HG02759 (cell line): ENCODE measurements at regions not wholly inside any gene's neighbourhood (a gene's known extent, or its start where the extent isn't known, plus 50 kb on each side); places are given as distances from the start of the nearest gene placed in this dataset.
A peak's percentile ranks its signal among the peaks of the same experiment; 100 is the strongest.

Source experiments
- ATAC-seq: cut with Tn5 transposase; IDR thresholded peaks from one replicate; pipeline ENCODE4 v1.9.1; 2021; ENCODE audit warnings: mild to moderate bottlenecking, moderate library complexity; ENCODE audit not compliant: unreplicated experiment

DNA sequence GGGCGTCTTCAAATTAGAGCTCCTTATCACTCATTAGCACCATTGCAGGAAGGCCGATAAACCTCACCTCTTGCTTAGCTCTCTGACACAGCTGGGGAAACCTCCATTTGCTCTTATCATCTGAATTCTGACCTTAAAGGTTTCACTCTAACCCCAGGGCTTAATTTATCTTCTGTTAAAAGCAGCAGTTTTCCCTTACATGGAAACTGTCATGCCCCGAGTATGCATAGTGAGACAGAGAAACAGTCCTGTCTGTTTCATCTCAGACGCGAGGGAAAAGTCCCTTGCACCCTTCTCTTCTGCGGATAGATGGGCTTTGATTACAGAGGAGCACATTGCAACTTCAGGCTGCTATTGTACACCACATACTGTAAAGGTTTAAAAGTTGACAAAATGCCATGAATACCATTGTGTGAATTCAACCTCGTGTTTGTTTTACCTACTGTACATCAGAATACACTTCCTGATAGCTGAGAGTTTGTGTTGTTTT, 191.5 kb upstream of the BMP2 start:
- ATAC-seq, result peak; percentile 75

DNA sequence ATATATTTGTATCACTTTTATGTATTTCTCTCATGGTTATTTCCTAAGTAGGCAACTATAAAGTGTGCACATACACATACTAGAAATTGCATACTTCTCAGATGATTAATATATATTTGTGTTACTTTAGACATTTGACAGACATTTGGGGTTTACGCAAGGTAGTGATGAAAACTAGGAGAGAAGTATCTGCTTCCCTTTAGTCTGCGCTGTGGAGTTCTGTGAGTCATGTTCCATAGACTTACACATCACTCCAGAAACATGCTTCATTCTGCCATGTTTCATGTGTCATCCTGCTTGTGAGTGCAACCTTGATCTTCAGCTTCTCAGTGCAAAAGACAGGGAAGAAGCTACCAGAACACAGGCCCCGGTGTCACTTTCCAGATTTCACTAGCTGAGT, 200.7 kb upstream of the BMP2 start:
- no peak for ATAC-seq

DNA sequence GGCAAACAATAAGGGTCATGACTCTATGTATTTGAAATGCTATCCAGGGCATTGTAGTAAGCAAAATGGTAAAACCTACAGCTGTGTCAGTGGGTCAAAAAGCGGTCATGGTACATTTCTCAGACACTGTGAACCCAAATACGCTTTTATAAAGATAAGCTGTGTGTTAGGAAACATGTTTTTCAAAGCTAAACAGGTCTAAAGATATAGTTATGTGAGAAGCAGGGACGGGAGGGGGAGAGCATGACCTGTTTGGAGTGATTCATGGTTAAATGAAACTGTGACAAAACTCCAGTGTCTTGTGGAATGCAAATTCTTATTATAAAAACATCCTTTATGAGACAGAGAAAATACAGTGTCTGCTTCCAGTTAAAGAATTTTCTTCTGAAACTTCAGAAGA, 205.4 kb upstream of the BMP2 start:
- no peak for ATAC-seq

DNA sequence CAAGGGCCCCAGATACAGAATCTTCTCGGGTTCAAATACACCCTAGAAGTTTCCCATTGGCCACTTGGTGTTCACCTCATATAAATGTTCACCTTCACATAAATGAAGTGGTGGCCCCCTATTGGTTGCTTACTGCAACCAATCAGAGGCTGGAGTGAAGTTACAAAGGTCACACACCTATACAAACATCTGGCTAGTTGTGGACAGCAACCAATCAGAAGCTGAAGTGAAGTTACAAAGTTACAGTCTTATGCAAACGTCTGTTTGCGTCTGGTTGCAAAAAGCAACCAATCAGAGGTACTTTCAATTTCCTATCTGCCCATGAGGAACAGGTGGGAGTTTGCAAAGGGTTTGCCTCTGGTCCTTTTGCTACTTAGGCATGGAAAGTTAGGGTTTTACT, 206.5 kb upstream of the BMP2 start:
- ATAC-seq, result no peak

- no peak for ATAC-seq
Observed at GRCh38 chr20:6559791-6560190, 207.7 kb upstream of the BMP2 start.

DNA sequence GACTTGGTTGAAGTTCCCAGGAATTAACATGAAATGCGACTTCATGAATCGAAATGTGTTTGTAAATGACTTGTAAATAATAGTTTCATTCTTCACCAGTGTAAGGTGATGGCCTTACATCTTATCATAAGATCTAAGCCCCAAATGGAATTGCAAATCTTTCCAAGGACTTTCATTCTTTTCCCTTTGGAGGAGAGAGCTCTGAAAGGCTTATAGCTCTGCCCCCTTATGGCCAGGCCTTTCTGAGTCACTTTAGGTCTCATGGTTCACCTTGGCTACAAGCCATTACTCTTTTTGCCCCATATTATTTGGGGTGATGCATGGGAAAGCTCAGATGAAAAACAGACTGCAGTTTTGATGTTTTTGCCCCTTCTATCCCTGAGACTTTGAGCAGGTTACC, 209.1 kb upstream of the BMP2 start:
- ATAC-seq, result no peak

GRCh38 chr20:6533761-6534479, 233.6 kb upstream of the BMP2 start:
- ATAC-seq, result no peak

- no peak for ATAC-seq
Observed at GRCh38 chr20:6533351-6533750, 234.1 kb upstream of the BMP2 start.

- ATAC-seq, result no peak
Observed at GRCh38 chr20:6530779-6531315, 236.6 kb upstream of the BMP2 start.

- no peak for ATAC-seq
Observed at GRCh38 chr20:6530254-6530653, 237.2 kb upstream of the BMP2 start.

GRCh38 chr20:6525447-6526303, 241.8 kb upstream of the BMP2 start:
- ATAC-seq, result no peak

DNA sequence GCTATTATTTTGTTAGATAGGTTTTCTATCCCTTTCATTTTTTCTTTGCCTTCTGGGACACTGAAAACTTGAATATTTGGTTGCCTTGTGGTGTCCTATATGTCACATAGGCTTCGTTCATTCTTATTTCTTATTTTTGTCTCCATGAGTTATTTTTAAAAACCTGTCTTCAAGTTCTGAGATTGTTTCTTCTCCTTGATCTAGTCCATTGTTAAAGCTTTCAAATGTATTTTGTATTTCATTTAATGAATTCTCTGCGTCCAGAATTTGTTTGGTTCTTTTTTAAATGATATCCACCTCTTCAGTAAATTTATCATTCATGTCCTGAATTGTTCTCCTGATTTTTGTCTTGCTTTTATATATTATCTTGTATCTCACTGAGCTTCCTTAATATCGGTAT, 243.2 kb upstream of the BMP2 start:
- ATAC-seq, result no peak

- ATAC-seq, result no peak
Observed at GRCh38 chr20:6519556-6519955, 247.9 kb upstream of the BMP2 start.

GRCh38 chr20:6515261-6515660, 252.2 kb upstream of the BMP2 start:
- ATAC-seq, result no peak

GRCh38 chr20:6513599-6513998, 253.9 kb upstream of the BMP2 start:
- no peak for ATAC-seq

- ATAC-seq, result no peak
Observed at GRCh38 chr20:6509374-6509773, 258.1 kb upstream of the BMP2 start.

DNA sequence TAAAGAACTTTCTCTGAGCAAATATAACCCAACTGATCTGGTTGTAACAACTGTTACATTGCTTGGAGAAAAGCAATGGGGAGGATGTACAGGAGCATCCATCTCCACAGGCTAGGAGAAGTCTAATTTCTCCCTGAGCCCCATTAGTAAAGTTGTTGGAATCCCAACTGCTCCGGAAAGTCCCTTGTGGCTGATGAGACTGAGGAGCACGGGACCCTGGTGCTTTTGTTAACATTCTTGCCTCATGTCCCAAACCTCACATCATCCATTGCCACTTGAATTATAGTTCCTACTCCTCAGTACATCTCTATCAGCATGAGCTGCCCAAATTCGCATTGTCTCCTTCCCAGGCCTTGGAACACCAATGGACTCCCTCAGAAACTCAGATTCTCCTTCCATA, 260.6 kb upstream of the BMP2 start:
- ATAC-seq, result no peak

- no peak for ATAC-seq
Observed at GRCh38 chr20:6504826-6505225, 262.7 kb upstream of the BMP2 start.

DNA sequence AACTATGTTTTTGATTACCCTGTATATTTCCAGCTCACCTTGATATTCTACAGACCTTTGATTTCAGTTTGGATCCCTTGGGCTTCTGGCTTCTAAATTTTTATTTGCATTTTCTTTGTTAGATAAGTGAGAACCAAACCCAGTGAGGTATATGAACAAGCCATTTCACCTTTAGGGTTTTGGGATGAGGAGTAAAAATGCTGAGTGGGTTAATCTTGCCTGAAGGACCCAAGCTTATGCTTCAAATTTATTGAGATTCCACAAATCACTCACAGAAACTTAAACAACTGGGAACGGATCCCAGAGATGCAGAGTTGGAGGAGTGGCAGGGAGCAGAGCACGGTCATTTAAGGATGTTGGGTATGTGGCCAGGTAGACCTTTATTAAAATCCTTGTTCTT, 263.3 kb upstream of the BMP2 start:
- ATAC-seq, result no peak

DNA sequence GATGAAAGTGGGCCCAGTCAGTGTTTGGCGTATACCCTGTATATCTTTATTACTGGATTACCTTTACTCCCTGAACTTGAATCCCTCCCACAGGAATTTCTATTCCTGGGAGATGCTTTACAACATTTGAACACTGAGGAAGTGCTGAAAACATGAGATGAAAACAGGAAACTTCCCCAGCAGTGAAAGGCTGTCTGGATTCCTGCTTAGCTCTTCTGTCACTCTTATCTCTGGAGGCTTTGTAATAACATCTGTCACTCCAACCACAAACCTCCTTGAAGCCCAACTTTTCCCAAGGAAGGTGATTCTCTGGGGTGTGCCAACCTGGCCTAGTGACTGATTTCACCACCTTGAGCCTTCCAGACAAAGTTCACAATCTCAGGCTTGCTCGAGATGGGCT, 264.5 kb upstream of the BMP2 start:
- ATAC-seq, result no peak

DNA sequence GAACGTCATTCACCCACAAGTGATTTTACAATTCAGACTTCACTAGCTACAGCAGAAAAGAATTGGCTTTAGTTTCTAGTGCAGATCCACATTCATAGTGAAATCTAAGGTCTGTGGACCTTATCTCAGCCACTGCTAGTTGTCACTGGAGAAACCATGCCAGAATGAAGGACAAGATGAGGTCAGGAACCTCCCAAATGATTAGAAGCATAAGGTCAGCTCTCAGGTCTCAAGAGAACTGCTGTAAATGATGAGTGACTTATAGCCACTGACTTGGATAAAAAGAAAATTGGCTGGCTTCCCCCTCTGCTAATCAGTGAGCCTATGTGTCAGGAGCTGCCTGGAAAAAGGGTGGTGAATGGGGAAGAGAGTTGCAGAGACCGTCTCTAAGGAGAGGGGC, 265.3 kb upstream of the BMP2 start:
- no peak for ATAC-seq

DNA sequence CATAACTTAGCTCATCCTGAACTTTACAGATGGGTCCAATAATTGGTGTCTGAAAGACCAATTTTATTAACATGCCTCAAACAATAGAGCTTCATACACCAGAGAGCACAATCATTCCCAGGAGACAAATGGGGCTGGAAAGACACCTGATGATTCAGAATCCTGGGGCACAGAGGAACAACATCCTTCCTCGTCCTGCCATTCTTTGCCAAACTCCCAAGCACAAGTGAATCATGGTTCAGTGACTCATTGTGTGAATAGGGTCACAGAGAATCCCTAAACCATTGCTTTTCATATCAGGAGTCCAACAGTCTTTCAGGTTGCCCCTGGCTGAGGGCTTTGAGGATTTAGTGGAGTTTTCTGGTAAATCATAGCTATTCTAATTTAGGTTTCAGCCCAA, 266.4 kb upstream of the BMP2 start:
- ATAC-seq, result no peak
